ENCODE measurements at regions not wholly inside any gene's neighbourhood (a gene's known extent, or its start where the extent isn't known, plus 50 kb on each side); places are given as distances from the start of the nearest gene placed in this dataset.
"Not testable (repeated sequence)": the region's sequence is repeated elsewhere in the genome, so short reads cannot be mapped to it uniquely, and the experiment has no call there.

- no peaks in the 10 kb centered on the region for H3K27me3 ChIP-seq (replicated peaks in 2 of 5; ENCODE audit: control insufficient read depth in 4 of 5, insufficient read depth in 5 of 5, low read length in 4 of 5)
- 90% methylated on average over 6 of the region's 8 CpGs for WGBS (ENCODE audit: insufficient coverage)
- no peaks in the 10 kb centered on the region for H3K4me1 ChIP-seq (ENCODE audit: control extremely low read depth in 1 of 4, control insufficient read depth in 4 of 4, insufficient read depth in 4 of 4, low read length in 3 of 4)
- no peaks in the 10 kb centered on the region for H3K9me3 ChIP-seq (ENCODE audit: control extremely low read depth in 1 of 5, control insufficient read depth in 4 of 5, insufficient read depth in 2 of 5, low read depth in 1 of 5, low read length in 4 of 5)
- no peak overlapping the region for H3K4me3 ChIP-seq (ENCODE audit: control insufficient read depth in 1 of 7, extremely low read depth in 1 of 7, insufficient read depth in 4 of 7, low read depth in 2 of 7, low read length in 6 of 7)
- H3K27ac ChIP-seq (ENCODE audit: insufficient read depth in 1 of 2, low read depth in 1 of 2, low read length in 2 of 2, poor library complexity in 1 of 2, severe bottlenecking in 2 of 2) = no peak overlapping the region
- no peaks in the 10 kb centered on the region for H3K36me3 ChIP-seq (ENCODE audit: control insufficient read depth in 4 of 4, insufficient read depth in 4 of 4, low read length in 3 of 4)
- CTCF ChIA-PET = interaction anchor here (0.6 to 7.4 kb wide), 14 partner anchors 32 to 558 kb away, joined by 3 to 84 read pairs (median 4); no protein-coding TSS in a partner anchor
- POLR2A ChIA-PET = interaction anchor here (0.6 kb wide), 1 partner anchor 29 kb away, joined by 3 read pairs; no protein-coding TSS in a partner anchor
- no peak for DNase-seq
These were observed 136.8 kb upstream of the PDE1C start for GRCh38 chr7:32206987-32207386.

- POLR2A ChIA-PET = interaction anchor here (0.6 kb wide), 1 partner anchor 28 kb away, joined by 3 read pairs; no protein-coding TSS in a partner anchor
- DNase-seq = no peak
- Histone ChIP-seq H3K4me1 (ENCODE audit: control extremely low read depth in 1 of 4, control insufficient read depth in 4 of 4, insufficient read depth in 4 of 4, low read length in 3 of 4) (no peaks in the 10 kb centered on the region), H3K27me3 (replicated peaks in 2 of 5; ENCODE audit: control insufficient read depth in 4 of 5, insufficient read depth in 5 of 5, low read length in 4 of 5) (no peaks in the 10 kb centered on the region), H3K27ac (ENCODE audit: insufficient read depth in 1 of 2, low read depth in 1 of 2, low read length in 2 of 2, poor library complexity in 1 of 2, severe bottlenecking in 2 of 2) (no peak overlapping the region), H3K36me3 (ENCODE audit: control insufficient read depth in 4 of 4, insufficient read depth in 4 of 4, low read length in 3 of 4) (no peaks in the 10 kb centered on the region), H3K9me3 (ENCODE audit: control extremely low read depth in 1 of 5, control insufficient read depth in 4 of 5, insufficient read depth in 2 of 5, low read depth in 1 of 5, low read length in 4 of 5) (no peaks in the 10 kb centered on the region), H3K4me3 (ENCODE audit: control insufficient read depth in 1 of 7, extremely low read depth in 1 of 7, insufficient read depth in 4 of 7, low read depth in 2 of 7, low read length in 6 of 7) (no peak overlapping the region)
- WGBS (ENCODE audit: insufficient coverage) = 84% methylated on average over 6 of the region's 6 CpGs
- CTCF ChIA-PET = interaction anchor here (0.6 to 7.4 kb wide), 12 partner anchors 11 to 558 kb away, joined by 3 to 84 read pairs (median 4); no protein-coding TSS in a partner anchor
These were observed 136.3 kb upstream of the PDE1C start for GRCh38 chr7:32206488-32206887.

- POLR2A ChIA-PET = not testable (repeated sequence)
- 92% methylated on average over 3 of the region's 4 CpGs for WGBS (ENCODE audit: insufficient coverage)
These were observed 135.2 kb upstream of the PDE1C start for GRCh38 chr7:32205298-32205824.

GRCh38 chr7:32204361-32205018 is 134.3 kb upstream of the PDE1C start:
- Histone ChIP-seq H3K27me3 (replicated peaks in 2 of 5; ENCODE audit: control insufficient read depth in 4 of 5, insufficient read depth in 5 of 5, low read length in 4 of 5) (no peaks in the 10 kb centered on the region), H3K4me3 (ENCODE audit: control insufficient read depth in 1 of 7, extremely low read depth in 1 of 7, insufficient read depth in 4 of 7, low read depth in 2 of 7, low read length in 6 of 7) (peak overlapping the region in 1 of 7 experiments; percentile 16), H3K36me3 (ENCODE audit: control insufficient read depth in 4 of 4, insufficient read depth in 4 of 4, low read length in 3 of 4) (no peaks in the 10 kb centered on the region), H3K4me1 (ENCODE audit: control extremely low read depth in 1 of 4, control insufficient read depth in 4 of 4, insufficient read depth in 4 of 4, low read length in 3 of 4) (no peaks in the 10 kb centered on the region), H3K27ac (ENCODE audit: insufficient read depth in 1 of 2, low read depth in 1 of 2, low read length in 2 of 2, poor library complexity in 1 of 2, severe bottlenecking in 2 of 2) (no peak overlapping the region), H3K9me3 (ENCODE audit: control extremely low read depth in 1 of 5, control insufficient read depth in 4 of 5, insufficient read depth in 2 of 5, low read depth in 1 of 5, low read length in 4 of 5) (no peaks in the 10 kb centered on the region)
- DNase-seq = peak; percentile 56 to 81 (median 77)
- ChIA-PET CTCF (interaction anchor here (0.9 to 7.4 kb wide), 20 partner anchors 9 to 556 kb away, joined by 3 to 84 read pairs (median 4); no protein-coding TSS in a partner anchor), POLR2A (no interaction called here)
- 21% methylated on average over 8 of the region's 9 CpGs for WGBS (ENCODE audit: insufficient coverage)

More at GRCh38 chr7:32205298-32205824, 135.2 kb upstream of the PDE1C start:
- not testable (repeated sequence) for H3K27ac ChIP-seq (ENCODE audit: insufficient read depth in 1 of 2, low read depth in 1 of 2, low read length in 2 of 2, poor library complexity in 1 of 2, severe bottlenecking in 2 of 2); H3K4me1 ChIP-seq (ENCODE audit: control extremely low read depth in 1 of 4, control insufficient read depth in 4 of 4, insufficient read depth in 4 of 4, low read length in 3 of 4); H3K36me3 ChIP-seq (ENCODE audit: control insufficient read depth in 4 of 4, insufficient read depth in 4 of 4, low read length in 3 of 4); H3K27me3 ChIP-seq (replicated peaks in 2 of 5; ENCODE audit: control insufficient read depth in 4 of 5, insufficient read depth in 5 of 5, low read length in 4 of 5); H3K9me3 ChIP-seq (ENCODE audit: control extremely low read depth in 1 of 5, control insufficient read depth in 4 of 5, insufficient read depth in 2 of 5, low read depth in 1 of 5, low read length in 4 of 5); H3K4me3 ChIP-seq (ENCODE audit: control insufficient read depth in 1 of 7, extremely low read depth in 1 of 7, insufficient read depth in 4 of 7, low read depth in 2 of 7, low read length in 6 of 7); DNase-seq
- CTCF ChIA-PET = interaction anchor here (0.9 to 7.4 kb wide), 15 partner anchors 38 to 557 kb away, joined by 3 to 84 read pairs (median 7); no protein-coding TSS in a partner anchor

GRCh38 chr7:32200646-32201045 is 130.4 kb upstream of the PDE1C start:
- no CpG with 5 or more reads among the region's 1 CpG for WGBS (ENCODE audit: insufficient coverage)
- ChIA-PET POLR2A (no interaction called here), CTCF (no interaction called here)
- Histone ChIP-seq H3K4me3 (ENCODE audit: control insufficient read depth in 1 of 7, extremely low read depth in 1 of 7, insufficient read depth in 4 of 7, low read depth in 2 of 7, low read length in 6 of 7) (no peak overlapping the region), H3K9me3 (ENCODE audit: control extremely low read depth in 1 of 5, control insufficient read depth in 4 of 5, insufficient read depth in 2 of 5, low read depth in 1 of 5, low read length in 4 of 5) (peaks cover 0 to 3% (median 0%) of the 10 kb centered on the region in 5 experiments), H3K27me3 (replicated peaks in 2 of 5; ENCODE audit: control insufficient read depth in 4 of 5, insufficient read depth in 5 of 5, low read length in 4 of 5) (no peaks in the 10 kb centered on the region), H3K27ac (ENCODE audit: insufficient read depth in 1 of 2, low read depth in 1 of 2, low read length in 2 of 2, poor library complexity in 1 of 2, severe bottlenecking in 2 of 2) (no peak overlapping the region), H3K36me3 (ENCODE audit: control insufficient read depth in 4 of 4, insufficient read depth in 4 of 4, low read length in 3 of 4) (no peaks in the 10 kb centered on the region), H3K4me1 (ENCODE audit: control extremely low read depth in 1 of 4, control insufficient read depth in 4 of 4, insufficient read depth in 4 of 4, low read length in 3 of 4) (no peaks in the 10 kb centered on the region)
- DNase-seq = peak; percentile 20 to 73 (median 46)

- Histone ChIP-seq H3K4me1 (ENCODE audit: control extremely low read depth in 1 of 4, control insufficient read depth in 4 of 4, insufficient read depth in 4 of 4, low read length in 3 of 4) (no peaks in the 10 kb centered on the region), H3K4me3 (ENCODE audit: control insufficient read depth in 1 of 7, extremely low read depth in 1 of 7, insufficient read depth in 4 of 7, low read depth in 2 of 7, low read length in 6 of 7) (no peak overlapping the region), H3K9me3 (ENCODE audit: control extremely low read depth in 1 of 5, control insufficient read depth in 4 of 5, insufficient read depth in 2 of 5, low read depth in 1 of 5, low read length in 4 of 5) (peaks cover 0 to 5% (median 0%) of the 10 kb centered on the region in 5 experiments), H3K27ac (ENCODE audit: insufficient read depth in 1 of 2, low read depth in 1 of 2, low read length in 2 of 2, poor library complexity in 1 of 2, severe bottlenecking in 2 of 2) (no peak overlapping the region), H3K36me3 (ENCODE audit: control insufficient read depth in 4 of 4, insufficient read depth in 4 of 4, low read length in 3 of 4) (no peaks in the 10 kb centered on the region), H3K27me3 (replicated peaks in 2 of 5; ENCODE audit: control insufficient read depth in 4 of 5, insufficient read depth in 5 of 5, low read length in 4 of 5) (no peaks in the 10 kb centered on the region)
- no peak for DNase-seq
- ChIA-PET POLR2A (no interaction called here), CTCF (no interaction called here)
These were observed 124.3 kb upstream of the PDE1C start for GRCh38 chr7:32194537-32194936.

- H3K4me3 ChIP-seq (ENCODE audit: control insufficient read depth in 1 of 7, extremely low read depth in 1 of 7, insufficient read depth in 4 of 7, low read depth in 2 of 7, low read length in 6 of 7) = no peak overlapping the region
- H3K27me3 ChIP-seq (replicated peaks in 2 of 5; ENCODE audit: control insufficient read depth in 4 of 5, insufficient read depth in 5 of 5, low read length in 4 of 5) = peaks cover 0 to 2% (median 0%) of the 10 kb centered on the region in 5 experiments
- no peaks in the 10 kb centered on the region for H3K36me3 ChIP-seq (ENCODE audit: control insufficient read depth in 4 of 4, insufficient read depth in 4 of 4, low read length in 3 of 4)
- DNase-seq = no peak
- CTCF ChIA-PET = interaction anchor here (1.8 kb wide), 1 partner anchor 13 kb away, joined by 4 read pairs; no protein-coding TSS in a partner anchor
- H3K9me3 ChIP-seq (ENCODE audit: control extremely low read depth in 1 of 5, control insufficient read depth in 4 of 5, insufficient read depth in 2 of 5, low read depth in 1 of 5, low read length in 4 of 5) = peaks cover 0 to 5% (median 0%) of the 10 kb centered on the region in 5 experiments
- no peak overlapping the region for H3K27ac ChIP-seq (ENCODE audit: insufficient read depth in 1 of 2, low read depth in 1 of 2, low read length in 2 of 2, poor library complexity in 1 of 2, severe bottlenecking in 2 of 2)
- 100% methylated on average over 1 of the region's 2 CpGs for WGBS (ENCODE audit: insufficient coverage)
- no peaks in the 10 kb centered on the region for H3K4me1 ChIP-seq (ENCODE audit: control extremely low read depth in 1 of 4, control insufficient read depth in 4 of 4, insufficient read depth in 4 of 4, low read length in 3 of 4)
- POLR2A ChIA-PET = no interaction called here
These were observed 121.1 kb upstream of the PDE1C start for GRCh38 chr7:32191305-32191704.

Data from common myeloid progenitor, CD34-positive (primary cell).